ENCODE measurements at regions not wholly inside any gene's neighbourhood (a gene's known extent, or its start where the extent isn't known, plus 50 kb on each side); places are given as distances from the start of the nearest gene placed in this dataset.

DNA sequence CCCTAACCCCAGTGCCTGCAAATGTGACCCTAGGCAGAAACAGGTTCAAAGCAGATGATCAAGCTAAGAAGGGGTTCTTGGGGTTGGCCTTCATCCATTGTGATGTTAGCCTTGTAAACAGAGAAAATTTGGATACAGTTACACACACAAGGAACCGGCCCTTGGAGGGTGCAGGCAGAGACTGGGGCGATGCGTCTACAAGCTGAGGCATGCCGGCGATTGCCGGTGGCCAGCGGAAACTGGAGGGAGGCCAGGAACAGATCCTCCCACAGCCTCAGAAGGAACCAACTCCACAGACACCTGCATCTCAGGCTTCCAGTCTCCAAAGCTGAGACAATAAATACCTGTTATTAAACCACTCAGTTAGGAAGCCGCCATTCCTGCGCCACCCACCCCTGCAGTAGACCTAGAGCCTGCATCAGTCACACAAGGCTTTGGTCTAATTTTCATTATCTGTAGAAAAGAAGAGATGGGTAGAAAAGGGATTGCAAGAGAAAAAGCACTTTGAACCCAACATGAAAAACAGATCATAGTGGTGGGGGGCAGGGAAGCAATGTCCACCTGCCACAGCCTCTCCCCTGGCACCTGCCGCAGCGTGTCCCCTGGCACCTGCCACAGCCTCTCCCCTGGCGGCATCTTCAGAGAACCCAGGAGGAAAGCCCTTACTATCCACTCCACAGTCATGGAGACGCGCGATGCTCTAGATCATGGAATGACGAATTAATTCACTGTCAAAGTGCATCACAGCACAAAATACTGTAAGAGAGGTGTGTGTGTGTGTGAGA is 119.7 kb upstream of the SOX1 start:
- WGBS (ENCODE audit: low lambda C conversion rate) = 33% methylated on average over 16 of the region's 16 CpGs
- Histone ChIP-seq H3F3A (replicated peaks; ENCODE audit: insufficient read depth) (no peaks in the 10 kb centered on the region), H3K4me2 (no peak overlapping the region), H3K36me3 (replicated peaks in 1 of 2; ENCODE audit: control insufficient read depth in 1 of 2, insufficient read depth in 2 of 2, low read length in 1 of 2) (no peaks in the 10 kb centered on the region), H3K9ac (no peak overlapping the region), H3K27me3 (ENCODE audit: insufficient read depth) (no peaks in the 10 kb centered on the region; the same call in 1 of the 2 replicates), H3K9me2 (no peaks in the 10 kb centered on the region), H3K79me2 (ENCODE audit: insufficient read depth) (no peaks in the 10 kb centered on the region), H3K4me3 (ENCODE audit: low read depth in 2 of 2, low read length in 1 of 2) (no peak overlapping the region), H3K9me3 (no peaks in the 10 kb centered on the region), H3K27ac (ENCODE audit: low read depth in 2 of 2, low read length in 1 of 2) (no peak overlapping the region), H4K20me1 (ENCODE audit: insufficient read depth) (no peaks in the 10 kb centered on the region), H2AFZ (ENCODE audit: low read depth) (no peak overlapping the region), H3K4me1 (ENCODE audit: control insufficient read depth in 1 of 2, insufficient read depth in 2 of 2, low read depth in 1 of 2, low read length in 1 of 2) (no peaks in the 10 kb centered on the region)
- POLR2A ChIA-PET = no interaction called here
- DNase-seq = no peak
- TF ChIP-seq JUND (IDR thresholded peaks at IDR 0.05) (no peak), RXRA (IDR thresholded peaks at IDR 0.05; ENCODE audit: borderline replicate concordance, low read depth) (no peak), MXI1 (IDR thresholded peaks at IDR 0.05; ENCODE audit: low read depth, low read length) (no peak), GATA2 (CRISPR knock-in tag; IDR thresholded peaks at IDR 0.05) (no peak), SMC3 (IDR thresholded peaks at IDR 0.05; ENCODE audit: low read depth, low read length) (no peak), NFIC (IDR thresholded peaks at IDR 0.05; ENCODE audit: borderline replicate concordance) (no peak), POLR2AphosphoS5 (IDR thresholded peaks at IDR 0.05; ENCODE audit: low read depth, low read length) (no peak), FOXM1 (IDR thresholded peaks at IDR 0.05; ENCODE audit: low read depth) (no peak), RCOR1 (IDR thresholded peaks at IDR 0.05; ENCODE audit: low read length) (no peak), ELF1 (IDR thresholded peaks at IDR 0.05) (no peak), FOSL2 (IDR thresholded peaks at IDR 0.05; ENCODE audit: borderline replicate concordance, low read depth) (no peak)
- TF ChIP-seq, protein P1, sequence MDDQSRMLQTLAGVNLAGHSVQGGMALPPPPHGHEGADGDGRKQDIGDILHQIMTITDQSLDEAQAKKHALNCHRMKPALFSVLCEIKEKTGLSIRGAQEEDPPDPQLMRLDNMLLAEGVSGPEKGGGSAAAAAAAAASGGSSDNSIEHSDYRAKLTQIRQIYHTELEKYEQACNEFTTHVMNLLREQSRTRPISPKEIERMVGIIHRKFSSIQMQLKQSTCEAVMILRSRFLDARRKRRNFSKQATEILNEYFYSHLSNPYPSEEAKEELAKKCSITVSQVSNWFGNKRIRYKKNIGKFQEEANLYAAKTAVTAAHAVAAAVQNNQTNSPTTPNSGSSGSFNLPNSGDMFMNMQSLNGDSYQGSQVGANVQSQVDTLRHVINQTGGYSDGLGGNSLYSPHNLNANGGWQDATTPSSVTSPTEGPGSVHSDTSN (IDR thresholded peaks at IDR 0.05) = no peak
- TF ChIP-seq, protein P2, sequence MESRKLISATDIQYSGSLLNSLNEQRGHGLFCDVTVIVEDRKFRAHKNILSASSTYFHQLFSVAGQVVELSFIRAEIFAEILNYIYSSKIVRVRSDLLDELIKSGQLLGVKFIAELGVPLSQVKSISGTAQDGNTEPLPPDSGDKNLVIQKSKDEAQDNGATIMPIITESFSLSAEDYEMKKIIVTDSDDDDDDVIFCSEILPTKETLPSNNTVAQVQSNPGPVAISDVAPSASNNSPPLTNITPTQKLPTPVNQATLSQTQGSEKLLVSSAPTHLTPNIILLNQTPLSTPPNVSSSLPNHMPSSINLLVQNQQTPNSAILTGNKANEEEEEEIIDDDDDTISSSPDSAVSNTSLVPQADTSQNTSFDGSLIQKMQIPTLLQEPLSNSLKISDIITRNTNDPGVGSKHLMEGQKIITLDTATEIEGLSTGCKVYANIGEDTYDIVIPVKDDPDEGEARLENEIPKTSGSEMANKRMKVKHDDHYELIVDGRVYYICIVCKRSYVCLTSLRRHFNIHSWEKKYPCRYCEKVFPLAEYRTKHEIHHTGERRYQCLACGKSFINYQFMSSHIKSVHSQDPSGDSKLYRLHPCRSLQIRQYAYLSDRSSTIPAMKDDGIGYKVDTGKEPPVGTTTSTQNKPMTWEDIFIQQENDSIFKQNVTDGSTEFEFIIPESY (IDR thresholded peaks at IDR 0.05; ENCODE audit: borderline replicate concordance, low read depth) = no peak
- CTCF ChIA-PET = interaction anchor here (1.6 kb wide), 1 partner anchor 497 kb away, joined by 4 read pairs; no protein-coding TSS in a partner anchor

DNA sequence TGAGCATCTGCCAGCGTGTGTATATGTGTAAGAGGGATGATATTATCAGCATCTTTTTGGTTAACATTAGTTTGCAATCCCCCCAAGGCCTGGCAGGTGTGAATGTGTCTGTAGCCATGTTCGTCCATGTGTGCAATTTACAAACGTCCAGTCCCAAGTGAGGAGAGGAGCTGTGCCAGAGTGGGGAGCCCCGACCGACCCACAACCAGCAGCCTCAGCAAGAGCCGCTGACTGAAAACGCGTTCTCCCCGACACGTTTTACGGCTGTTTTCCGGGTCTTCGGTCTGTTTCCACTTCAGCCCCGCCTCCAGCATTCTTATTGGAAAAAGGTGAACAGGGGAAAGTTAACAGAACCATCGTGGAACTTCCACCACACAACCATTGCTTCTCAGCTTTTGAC is 119.1 kb upstream of the SOX1 start:
- Histone ChIP-seq H3K9me2 (no peaks in the 10 kb centered on the region), H3K27ac (ENCODE audit: low read depth in 2 of 2, low read length in 1 of 2) (no peak overlapping the region), H3K9ac (no peak overlapping the region), H3K4me3 (ENCODE audit: low read depth in 2 of 2, low read length in 1 of 2) (no peak overlapping the region), H3K4me1 (ENCODE audit: control insufficient read depth in 1 of 2, insufficient read depth in 2 of 2, low read depth in 1 of 2, low read length in 1 of 2) (no peaks in the 10 kb centered on the region), H3K4me2 (no peak overlapping the region), H3K79me2 (ENCODE audit: insufficient read depth) (no peaks in the 10 kb centered on the region), H2AFZ (ENCODE audit: low read depth) (no peak overlapping the region), H3K27me3 (ENCODE audit: insufficient read depth) (no peaks in the 10 kb centered on the region; the same call in 1 of the 2 replicates), H3K9me3 (no peaks in the 10 kb centered on the region), H3F3A (replicated peaks; ENCODE audit: insufficient read depth) (no peaks in the 10 kb centered on the region), H4K20me1 (ENCODE audit: insufficient read depth) (no peaks in the 10 kb centered on the region), H3K36me3 (replicated peaks in 1 of 2; ENCODE audit: control insufficient read depth in 1 of 2, insufficient read depth in 2 of 2, low read length in 1 of 2) (no peaks in the 10 kb centered on the region)
- ChIA-PET CTCF (no interaction called here), POLR2A (no interaction called here)
- WGBS (ENCODE audit: low lambda C conversion rate) = 3% methylated on average over 9 of the region's 15 CpGs
- no peak for DNase-seq
- TF ChIP-seq TAF1 (IDR thresholded peaks at IDR 0.05; ENCODE audit: borderline replicate concordance, low read depth, low read length) (no peak), JUND (IDR thresholded peaks at IDR 0.05) (no peak), ELF1 (IDR thresholded peaks at IDR 0.05) (no peak), RFX5 (IDR thresholded peaks at IDR 0.05; ENCODE audit: low read length) (no peak), GATA2 (CRISPR knock-in tag; IDR thresholded peaks at IDR 0.05) (no peak), RAD21 (IDR thresholded peaks at IDR 0.05; ENCODE audit: low read length) (no peak), NFIC (IDR thresholded peaks at IDR 0.05; ENCODE audit: borderline replicate concordance) (no peak), MXI1 (IDR thresholded peaks at IDR 0.05; ENCODE audit: low read depth, low read length) (no peak)
- TF ChIP-seq, protein P3, sequence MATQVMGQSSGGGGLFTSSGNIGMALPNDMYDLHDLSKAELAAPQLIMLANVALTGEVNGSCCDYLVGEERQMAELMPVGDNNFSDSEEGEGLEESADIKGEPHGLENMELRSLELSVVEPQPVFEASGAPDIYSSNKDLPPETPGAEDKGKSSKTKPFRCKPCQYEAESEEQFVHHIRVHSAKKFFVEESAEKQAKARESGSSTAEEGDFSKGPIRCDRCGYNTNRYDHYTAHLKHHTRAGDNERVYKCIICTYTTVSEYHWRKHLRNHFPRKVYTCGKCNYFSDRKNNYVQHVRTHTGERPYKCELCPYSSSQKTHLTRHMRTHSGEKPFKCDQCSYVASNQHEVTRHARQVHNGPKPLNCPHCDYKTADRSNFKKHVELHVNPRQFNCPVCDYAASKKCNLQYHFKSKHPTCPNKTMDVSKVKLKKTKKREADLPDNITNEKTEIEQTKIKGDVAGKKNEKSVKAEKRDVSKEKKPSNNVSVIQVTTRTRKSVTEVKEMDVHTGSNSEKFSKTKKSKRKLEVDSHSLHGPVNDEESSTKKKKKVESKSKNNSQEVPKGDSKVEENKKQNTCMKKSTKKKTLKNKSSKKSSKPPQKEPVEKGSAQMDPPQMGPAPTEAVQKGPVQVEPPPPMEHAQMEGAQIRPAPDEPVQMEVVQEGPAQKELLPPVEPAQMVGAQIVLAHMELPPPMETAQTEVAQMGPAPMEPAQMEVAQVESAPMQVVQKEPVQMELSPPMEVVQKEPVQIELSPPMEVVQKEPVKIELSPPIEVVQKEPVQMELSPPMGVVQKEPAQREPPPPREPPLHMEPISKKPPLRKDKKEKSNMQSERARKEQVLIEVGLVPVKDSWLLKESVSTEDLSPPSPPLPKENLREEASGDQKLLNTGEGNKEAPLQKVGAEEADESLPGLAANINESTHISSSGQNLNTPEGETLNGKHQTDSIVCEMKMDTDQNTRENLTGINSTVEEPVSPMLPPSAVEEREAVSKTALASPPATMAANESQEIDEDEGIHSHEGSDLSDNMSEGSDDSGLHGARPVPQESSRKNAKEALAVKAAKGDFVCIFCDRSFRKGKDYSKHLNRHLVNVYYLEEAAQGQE (IDR thresholded peaks at IDR 0.05; ENCODE audit: low read depth, low read length) = no peak

Data from SK-N-SH (cell line).